ENCODE measurements at regions not wholly inside any gene's neighbourhood (a gene's known extent, or its start where the extent isn't known, plus 50 kb on each side); places are given as distances from the start of the nearest gene placed in this dataset.

DNA sequence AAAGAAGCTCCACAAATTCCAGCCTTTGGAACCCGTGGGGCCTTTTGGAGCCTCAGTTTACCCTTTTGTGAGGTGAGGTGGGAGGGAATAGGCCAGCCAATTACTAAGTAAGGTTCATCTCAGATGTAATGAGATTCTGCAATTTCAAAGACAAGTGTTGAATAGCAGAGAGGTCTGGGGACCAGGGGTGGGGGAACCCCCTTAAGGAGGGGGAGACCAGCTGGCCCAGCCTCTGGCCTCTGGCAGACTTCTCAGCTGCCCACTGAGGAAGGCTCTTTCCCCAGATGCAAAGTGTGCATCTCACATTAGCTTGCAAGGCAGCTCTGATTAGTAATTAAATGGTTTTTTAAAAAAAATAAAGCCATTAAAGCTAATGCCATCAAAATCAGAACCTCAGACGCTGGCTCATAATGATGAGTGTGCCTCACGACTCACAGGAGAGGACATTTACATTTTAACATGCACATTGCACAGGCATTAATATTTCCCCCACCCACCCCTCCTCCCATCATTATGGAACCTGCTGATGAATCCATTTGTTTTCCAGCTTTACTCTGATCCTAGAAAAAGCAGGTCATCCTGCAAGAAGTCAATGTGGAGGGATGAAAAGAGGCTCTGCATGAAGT lies 176.7 kb upstream of the TLE3 start:
- no peak for DNase-seq
- H3K27ac Mint-ChIP-seq (ENCODE audit: unreplicated experiment) = no peak overlapping the region
- H3K27me3 Mint-ChIP-seq (ENCODE audit: unreplicated experiment) = peaks cover 10% of the 10 kb centered on the region

DNA sequence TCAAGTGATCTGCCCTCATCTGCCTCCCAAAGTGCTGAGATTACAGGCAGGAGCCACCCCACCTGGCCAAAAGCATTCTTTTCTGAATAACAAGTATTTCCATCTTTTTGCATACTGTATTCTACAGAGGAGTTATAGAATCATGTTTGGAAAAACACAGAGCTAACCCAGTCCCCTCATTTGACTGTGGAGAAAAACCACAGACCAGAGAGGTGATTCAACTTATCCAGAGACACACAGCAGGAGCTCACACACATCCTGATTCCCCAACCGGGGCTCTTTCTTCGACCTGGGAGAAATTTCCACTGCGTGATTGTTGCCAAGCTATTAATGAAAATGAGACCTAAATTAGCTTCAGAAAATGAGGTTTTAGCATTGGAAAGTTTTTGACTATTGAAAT lies 176.1 kb upstream of the TLE3 start:
- DNase-seq = no peak
- Mint-ChIP-seq H3K9me3 (ENCODE audit: unreplicated experiment) (peaks cover 3% of the 10 kb centered on the region), H3K27me3 (ENCODE audit: unreplicated experiment) (peaks cover 10% of the 10 kb centered on the region), H3K36me3 (ENCODE audit: unreplicated experiment) (no peaks in the 10 kb centered on the region), H3K4me3 (ENCODE audit: unreplicated experiment) (no peak overlapping the region), H3K4me1 (ENCODE audit: low read depth, unreplicated experiment) (peaks cover 3% of the 10 kb centered on the region), H3K27ac (ENCODE audit: unreplicated experiment) (no peak overlapping the region)
- TF ChIP-seq, protein P1, sequence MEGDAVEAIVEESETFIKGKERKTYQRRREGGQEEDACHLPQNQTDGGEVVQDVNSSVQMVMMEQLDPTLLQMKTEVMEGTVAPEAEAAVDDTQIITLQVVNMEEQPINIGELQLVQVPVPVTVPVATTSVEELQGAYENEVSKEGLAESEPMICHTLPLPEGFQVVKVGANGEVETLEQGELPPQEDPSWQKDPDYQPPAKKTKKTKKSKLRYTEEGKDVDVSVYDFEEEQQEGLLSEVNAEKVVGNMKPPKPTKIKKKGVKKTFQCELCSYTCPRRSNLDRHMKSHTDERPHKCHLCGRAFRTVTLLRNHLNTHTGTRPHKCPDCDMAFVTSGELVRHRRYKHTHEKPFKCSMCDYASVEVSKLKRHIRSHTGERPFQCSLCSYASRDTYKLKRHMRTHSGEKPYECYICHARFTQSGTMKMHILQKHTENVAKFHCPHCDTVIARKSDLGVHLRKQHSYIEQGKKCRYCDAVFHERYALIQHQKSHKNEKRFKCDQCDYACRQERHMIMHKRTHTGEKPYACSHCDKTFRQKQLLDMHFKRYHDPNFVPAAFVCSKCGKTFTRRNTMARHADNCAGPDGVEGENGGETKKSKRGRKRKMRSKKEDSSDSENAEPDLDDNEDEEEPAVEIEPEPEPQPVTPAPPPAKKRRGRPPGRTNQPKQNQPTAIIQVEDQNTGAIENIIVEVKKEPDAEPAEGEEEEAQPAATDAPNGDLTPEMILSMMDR (IDR thresholded peaks at IDR 0.05; ENCODE audit: partially characterized antibody, unreplicated experiment) = no peak

More for the DNA sequence above, 176.7 kb upstream of the TLE3 start:
- H3K4me3 Mint-ChIP-seq (ENCODE audit: unreplicated experiment) = no peak overlapping the region
- H3K4me1 Mint-ChIP-seq (ENCODE audit: low read depth, unreplicated experiment) = peaks cover 3% of the 10 kb centered on the region
- H3K9me3 Mint-ChIP-seq (ENCODE audit: unreplicated experiment) = peaks cover 3% of the 10 kb centered on the region
- TF ChIP-seq, protein P1 (IDR thresholded peaks at IDR 0.05; ENCODE audit: partially characterized antibody, unreplicated experiment) = no peak
- no peaks in the 10 kb centered on the region for H3K36me3 Mint-ChIP-seq (ENCODE audit: unreplicated experiment)

DNA sequence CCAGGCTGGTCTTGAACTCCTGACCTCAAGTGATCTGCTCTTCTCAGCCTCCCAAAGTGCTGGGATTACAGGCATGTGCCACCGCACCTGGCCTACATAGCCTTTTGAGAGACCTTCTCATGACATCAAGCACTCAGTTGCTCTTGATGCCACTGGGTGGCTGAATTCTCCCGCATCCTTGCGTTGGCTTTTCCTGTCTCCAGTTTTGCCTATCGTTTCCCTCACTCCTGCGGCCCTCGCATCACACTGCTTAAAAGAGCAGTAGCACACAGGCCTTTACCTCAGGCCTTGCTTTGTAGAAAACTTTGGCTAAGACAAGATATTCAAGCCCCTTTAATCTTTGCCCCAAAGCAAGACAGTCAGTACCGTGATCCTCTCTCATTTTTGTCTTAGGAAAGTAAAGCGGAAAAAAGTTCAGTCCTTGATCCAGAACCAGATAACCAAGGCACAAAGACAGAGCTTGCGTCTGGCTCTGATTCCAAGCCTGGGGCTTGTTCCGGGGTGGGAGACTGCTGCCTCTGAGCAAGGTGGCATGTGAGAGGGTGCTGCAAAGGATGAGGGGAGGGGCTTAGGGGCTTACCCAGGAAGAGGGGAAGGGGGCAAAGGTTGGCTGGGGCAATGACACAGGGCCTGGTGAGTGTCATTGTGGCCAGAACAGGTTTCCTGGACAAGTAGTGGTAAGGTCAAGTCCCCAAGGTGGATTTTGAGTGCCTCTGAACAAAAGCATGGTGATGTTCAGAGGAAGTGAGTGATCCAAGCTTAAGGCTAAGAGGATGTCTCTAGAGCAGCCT lies 175.0 kb upstream of the TLE3 start:
- Mint-ChIP-seq H3K4me3 (ENCODE audit: unreplicated experiment) (no peak overlapping the region), H3K36me3 (ENCODE audit: unreplicated experiment) (no peaks in the 10 kb centered on the region), H3K4me1 (ENCODE audit: low read depth, unreplicated experiment) (peaks cover 3% of the 10 kb centered on the region), H3K27me3 (ENCODE audit: unreplicated experiment) (peaks cover 10% of the 10 kb centered on the region), H3K27ac (ENCODE audit: unreplicated experiment) (no peak overlapping the region), H3K9me3 (ENCODE audit: unreplicated experiment) (peaks cover 3% of the 10 kb centered on the region)
- TF ChIP-seq, protein P1 (IDR thresholded peaks at IDR 0.05; ENCODE audit: partially characterized antibody, unreplicated experiment) = no peak
- DNase-seq = no peak

DNA sequence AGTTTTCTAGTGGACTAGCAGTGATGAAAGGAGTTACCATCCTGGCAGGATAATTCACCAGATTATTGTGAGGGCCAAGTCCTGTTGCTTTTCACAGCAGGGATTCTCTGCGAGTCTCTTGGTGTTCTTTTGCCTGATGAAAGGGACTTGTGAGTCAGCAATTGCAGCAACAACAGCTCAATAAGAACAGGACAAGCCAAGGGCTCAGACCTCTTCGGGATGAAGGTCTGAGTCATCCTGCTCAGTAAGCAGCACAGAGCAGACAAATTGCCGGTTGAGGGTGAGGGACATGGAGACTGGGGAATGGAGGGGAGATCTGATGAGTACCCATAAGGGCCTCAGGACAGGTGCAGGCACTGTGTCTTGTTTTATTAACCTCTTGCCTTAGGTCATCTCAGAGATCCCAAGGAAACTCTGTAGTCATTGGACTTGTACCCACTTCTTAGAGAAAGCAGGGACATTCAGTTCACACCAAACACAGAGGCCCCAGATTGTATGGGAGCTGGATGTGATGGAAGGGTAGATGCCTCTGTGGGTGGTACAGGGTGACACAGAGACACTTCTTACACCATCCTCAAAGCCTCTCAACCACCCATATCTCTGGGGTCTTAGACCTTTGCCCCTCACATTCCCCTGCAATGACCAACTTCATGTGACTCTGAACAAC lies 173.8 kb upstream of the TLE3 start:
- peaks cover 3% of the 10 kb centered on the region for H3K4me1 Mint-ChIP-seq (ENCODE audit: low read depth, unreplicated experiment)
- H3K27ac Mint-ChIP-seq (ENCODE audit: unreplicated experiment) = no peak overlapping the region
- H3K27me3 Mint-ChIP-seq (ENCODE audit: unreplicated experiment) = peaks cover 10% of the 10 kb centered on the region
- peaks cover 7% of the 10 kb centered on the region for H3K9me3 Mint-ChIP-seq (ENCODE audit: unreplicated experiment)
- H3K4me3 Mint-ChIP-seq (ENCODE audit: unreplicated experiment) = no peak overlapping the region
- H3K36me3 Mint-ChIP-seq (ENCODE audit: unreplicated experiment) = no peaks in the 10 kb centered on the region
- TF ChIP-seq, protein P1 (IDR thresholded peaks at IDR 0.05; ENCODE audit: partially characterized antibody, unreplicated experiment) = no peak
- DNase-seq = no peak

DNA sequence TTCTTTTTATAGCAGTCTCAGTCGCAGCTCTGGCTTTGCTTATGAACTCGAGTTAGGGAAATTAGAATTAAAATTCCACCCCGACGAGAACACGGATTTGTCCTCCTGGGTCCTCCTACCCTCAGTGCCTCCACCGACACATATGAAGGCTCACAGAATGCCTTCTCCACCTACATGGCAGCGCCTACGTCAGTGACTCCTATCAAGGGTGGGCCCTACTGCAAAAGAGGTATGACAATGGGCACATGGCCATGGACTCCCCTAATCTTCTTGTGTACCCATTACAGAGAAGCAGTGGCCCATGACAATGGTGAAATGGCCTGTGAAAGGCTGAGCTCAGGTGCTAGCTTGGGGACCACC lies 173.0 kb upstream of the TLE3 start:
- Mint-ChIP-seq H3K27ac (ENCODE audit: unreplicated experiment) (no peak overlapping the region), H3K9me3 (ENCODE audit: unreplicated experiment) (peaks cover 7% of the 10 kb centered on the region), H3K36me3 (ENCODE audit: unreplicated experiment) (no peaks in the 10 kb centered on the region), H3K27me3 (ENCODE audit: unreplicated experiment) (peaks cover 10% of the 10 kb centered on the region), H3K4me3 (ENCODE audit: unreplicated experiment) (no peak overlapping the region), H3K4me1 (ENCODE audit: low read depth, unreplicated experiment) (peaks cover 8% of the 10 kb centered on the region)
- DNase-seq = no peak
- TF ChIP-seq, protein P1 (IDR thresholded peaks at IDR 0.05; ENCODE audit: partially characterized antibody, unreplicated experiment) = no peak
